ENCODE measurements at regions not wholly inside any gene's neighbourhood (a gene's known extent, or its start where the extent isn't known, plus 50 kb on each side); places are given as distances from the start of the nearest gene placed in this dataset.

- Mint-ChIP-seq H3K27me3 (ENCODE audit: low read depth) (no peaks in the 10 kb centered on the region), H3K27ac (no peak overlapping the region), H3K36me3 (no peaks in the 10 kb centered on the region), H3K9me3 (no peaks in the 10 kb centered on the region), H3K4me3 (no peak overlapping the region), H3K4me1 (peaks cover 5% of the 10 kb centered on the region; the same call in 1 of the 2 replicates)
- POLR2A ChIA-PET: no interaction called here
- DNase-seq (ENCODE audit: low spot score): no peak
- no peak for TF ChIP-seq RELA (CRISPR knock-in tag; IDR thresholded peaks at IDR 0.05; ENCODE audit: borderline replicate concordance)
- TF ChIP-seq, protein P1, sequence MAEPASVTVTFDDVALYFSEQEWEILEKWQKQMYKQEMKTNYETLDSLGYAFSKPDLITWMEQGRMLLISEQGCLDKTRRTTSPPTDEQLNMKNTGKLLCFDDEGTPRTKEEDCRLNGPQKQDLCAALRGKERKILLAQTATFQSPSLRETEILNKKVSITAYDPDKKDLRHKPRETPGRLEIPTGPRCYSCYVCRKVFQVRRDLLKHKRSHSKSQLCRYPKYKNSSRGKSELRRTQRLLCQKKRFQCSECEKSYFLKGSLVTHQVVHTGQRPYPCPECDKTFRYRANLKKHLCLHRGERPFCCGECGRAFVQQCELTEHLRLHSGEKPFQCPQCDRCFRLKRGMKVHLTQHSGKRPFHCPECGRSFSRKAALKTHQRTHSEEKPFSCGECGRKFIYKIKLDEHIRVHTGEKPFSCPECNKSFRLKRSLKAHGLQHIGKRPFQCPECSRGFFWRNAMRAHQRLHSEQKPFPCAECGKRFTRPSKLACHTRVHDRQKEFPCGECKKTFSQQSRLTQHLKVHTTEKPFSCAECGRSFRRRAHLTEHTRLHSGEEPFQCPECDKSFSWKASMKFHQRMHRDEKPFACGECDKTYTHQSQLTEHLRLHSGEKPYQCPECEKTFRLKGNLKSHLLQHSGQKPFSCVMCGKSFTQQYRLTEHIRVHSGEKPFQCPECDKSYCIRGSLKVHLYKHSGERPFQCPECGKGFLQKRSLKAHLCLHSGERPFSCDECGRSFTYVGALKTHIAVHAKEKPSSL (CRISPR knock-in tag; conservative IDR thresholded peaks at IDR 0.05): no peak
- no peak for TF ChIP-seq ZNF396 (CRISPR knock-in tag; IDR thresholded peaks at IDR 0.05; ENCODE audit: borderline replicate concordance)
- TF ChIP-seq, protein P2, sequence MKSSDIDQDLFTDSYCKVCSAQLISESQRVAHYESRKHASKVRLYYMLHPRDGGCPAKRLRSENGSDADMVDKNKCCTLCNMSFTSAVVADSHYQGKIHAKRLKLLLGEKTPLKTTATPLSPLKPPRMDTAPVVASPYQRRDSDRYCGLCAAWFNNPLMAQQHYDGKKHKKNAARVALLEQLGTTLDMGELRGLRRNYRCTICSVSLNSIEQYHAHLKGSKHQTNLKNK (CRISPR knock-in tag; IDR thresholded peaks at IDR 0.05): no peak
- CTCF ChIA-PET: no interaction called here
- no peak for ATAC-seq
These were observed 110.1 kb upstream of the VAV3 start for GRCh38 chr1:108075055-108075454.

- CTCF ChIA-PET: no interaction called here
- Mint-ChIP-seq H3K27me3 (ENCODE audit: low read depth) (no peaks in the 10 kb centered on the region), H3K27ac (no peak overlapping the region), H3K9me3 (no peaks in the 10 kb centered on the region), H3K4me3 (no peak overlapping the region), H3K36me3 (no peaks in the 10 kb centered on the region), H3K4me1 (peaks cover 3% of the 10 kb centered on the region)
- ATAC-seq (no peak), DNase-seq (ENCODE audit: low spot score) (no peak)
- TF ChIP-seq CDX4 (CRISPR knock-in tag; IDR thresholded peaks at IDR 0.05; ENCODE audit: borderline replicate concordance) (no peak), SP1 (CRISPR knock-in tag; conservative IDR thresholded peaks at IDR 0.05) (no peak), ESRRA (CRISPR knock-in tag; IDR thresholded peaks at IDR 0.05; ENCODE audit: borderline replicate concordance) (no peak), ZNF281 (CRISPR knock-in tag; IDR thresholded peaks at IDR 0.05) (no peak), CBFB (CRISPR knock-in tag; IDR thresholded peaks at IDR 0.05; ENCODE audit: low read depth) (no peak), FOXK1 (CRISPR knock-in tag; IDR thresholded peaks at IDR 0.05) (no peak), NFATC4 (CRISPR knock-in tag; IDR thresholded peaks at IDR 0.05) (no peak), KAT7 (CRISPR knock-in tag; IDR thresholded peaks at IDR 0.05; ENCODE audit: borderline replicate concordance) (no peak)
- TF ChIP-seq, protein P3, sequence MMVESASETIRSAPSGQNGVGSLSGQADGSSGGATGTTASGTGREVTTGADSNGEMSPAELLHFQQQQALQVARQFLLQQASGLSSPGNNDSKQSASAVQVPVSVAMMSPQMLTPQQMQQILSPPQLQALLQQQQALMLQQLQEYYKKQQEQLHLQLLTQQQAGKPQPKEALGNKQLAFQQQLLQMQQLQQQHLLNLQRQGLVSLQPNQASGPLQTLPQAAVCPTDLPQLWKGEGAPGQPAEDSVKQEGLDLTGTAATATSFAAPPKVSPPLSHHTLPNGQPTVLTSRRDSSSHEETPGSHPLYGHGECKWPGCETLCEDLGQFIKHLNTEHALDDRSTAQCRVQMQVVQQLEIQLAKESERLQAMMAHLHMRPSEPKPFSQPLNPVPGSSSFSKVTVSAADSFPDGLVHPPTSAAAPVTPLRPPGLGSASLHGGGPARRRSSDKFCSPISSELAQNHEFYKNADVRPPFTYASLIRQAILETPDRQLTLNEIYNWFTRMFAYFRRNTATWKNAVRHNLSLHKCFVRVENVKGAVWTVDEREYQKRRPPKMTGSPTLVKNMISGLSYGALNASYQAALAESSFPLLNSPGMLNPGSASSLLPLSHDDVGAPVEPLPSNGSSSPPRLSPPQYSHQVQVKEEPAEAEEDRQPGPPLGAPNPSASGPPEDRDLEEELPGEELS (CRISPR knock-in tag; IDR thresholded peaks at IDR 0.05): no peak
- TF ChIP-seq, protein P4, sequence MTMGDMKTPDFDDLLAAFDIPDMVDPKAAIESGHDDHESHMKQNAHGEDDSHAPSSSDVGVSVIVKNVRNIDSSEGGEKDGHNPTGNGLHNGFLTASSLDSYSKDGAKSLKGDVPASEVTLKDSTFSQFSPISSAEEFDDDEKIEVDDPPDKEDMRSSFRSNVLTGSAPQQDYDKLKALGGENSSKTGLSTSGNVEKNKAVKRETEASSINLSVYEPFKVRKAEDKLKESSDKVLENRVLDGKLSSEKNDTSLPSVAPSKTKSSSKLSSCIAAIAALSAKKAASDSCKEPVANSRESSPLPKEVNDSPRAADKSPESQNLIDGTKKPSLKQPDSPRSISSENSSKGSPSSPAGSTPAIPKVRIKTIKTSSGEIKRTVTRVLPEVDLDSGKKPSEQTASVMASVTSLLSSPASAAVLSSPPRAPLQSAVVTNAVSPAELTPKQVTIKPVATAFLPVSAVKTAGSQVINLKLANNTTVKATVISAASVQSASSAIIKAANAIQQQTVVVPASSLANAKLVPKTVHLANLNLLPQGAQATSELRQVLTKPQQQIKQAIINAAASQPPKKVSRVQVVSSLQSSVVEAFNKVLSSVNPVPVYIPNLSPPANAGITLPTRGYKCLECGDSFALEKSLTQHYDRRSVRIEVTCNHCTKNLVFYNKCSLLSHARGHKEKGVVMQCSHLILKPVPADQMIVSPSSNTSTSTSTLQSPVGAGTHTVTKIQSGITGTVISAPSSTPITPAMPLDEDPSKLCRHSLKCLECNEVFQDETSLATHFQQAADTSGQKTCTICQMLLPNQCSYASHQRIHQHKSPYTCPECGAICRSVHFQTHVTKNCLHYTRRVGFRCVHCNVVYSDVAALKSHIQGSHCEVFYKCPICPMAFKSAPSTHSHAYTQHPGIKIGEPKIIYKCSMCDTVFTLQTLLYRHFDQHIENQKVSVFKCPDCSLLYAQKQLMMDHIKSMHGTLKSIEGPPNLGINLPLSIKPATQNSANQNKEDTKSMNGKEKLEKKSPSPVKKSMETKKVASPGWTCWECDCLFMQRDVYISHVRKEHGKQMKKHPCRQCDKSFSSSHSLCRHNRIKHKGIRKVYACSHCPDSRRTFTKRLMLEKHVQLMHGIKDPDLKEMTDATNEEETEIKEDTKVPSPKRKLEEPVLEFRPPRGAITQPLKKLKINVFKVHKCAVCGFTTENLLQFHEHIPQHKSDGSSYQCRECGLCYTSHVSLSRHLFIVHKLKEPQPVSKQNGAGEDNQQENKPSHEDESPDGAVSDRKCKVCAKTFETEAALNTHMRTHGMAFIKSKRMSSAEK (CRISPR knock-in tag; IDR thresholded peaks at IDR 0.05; ENCODE audit: borderline replicate concordance): no peak
- TF ChIP-seq, protein P5, sequence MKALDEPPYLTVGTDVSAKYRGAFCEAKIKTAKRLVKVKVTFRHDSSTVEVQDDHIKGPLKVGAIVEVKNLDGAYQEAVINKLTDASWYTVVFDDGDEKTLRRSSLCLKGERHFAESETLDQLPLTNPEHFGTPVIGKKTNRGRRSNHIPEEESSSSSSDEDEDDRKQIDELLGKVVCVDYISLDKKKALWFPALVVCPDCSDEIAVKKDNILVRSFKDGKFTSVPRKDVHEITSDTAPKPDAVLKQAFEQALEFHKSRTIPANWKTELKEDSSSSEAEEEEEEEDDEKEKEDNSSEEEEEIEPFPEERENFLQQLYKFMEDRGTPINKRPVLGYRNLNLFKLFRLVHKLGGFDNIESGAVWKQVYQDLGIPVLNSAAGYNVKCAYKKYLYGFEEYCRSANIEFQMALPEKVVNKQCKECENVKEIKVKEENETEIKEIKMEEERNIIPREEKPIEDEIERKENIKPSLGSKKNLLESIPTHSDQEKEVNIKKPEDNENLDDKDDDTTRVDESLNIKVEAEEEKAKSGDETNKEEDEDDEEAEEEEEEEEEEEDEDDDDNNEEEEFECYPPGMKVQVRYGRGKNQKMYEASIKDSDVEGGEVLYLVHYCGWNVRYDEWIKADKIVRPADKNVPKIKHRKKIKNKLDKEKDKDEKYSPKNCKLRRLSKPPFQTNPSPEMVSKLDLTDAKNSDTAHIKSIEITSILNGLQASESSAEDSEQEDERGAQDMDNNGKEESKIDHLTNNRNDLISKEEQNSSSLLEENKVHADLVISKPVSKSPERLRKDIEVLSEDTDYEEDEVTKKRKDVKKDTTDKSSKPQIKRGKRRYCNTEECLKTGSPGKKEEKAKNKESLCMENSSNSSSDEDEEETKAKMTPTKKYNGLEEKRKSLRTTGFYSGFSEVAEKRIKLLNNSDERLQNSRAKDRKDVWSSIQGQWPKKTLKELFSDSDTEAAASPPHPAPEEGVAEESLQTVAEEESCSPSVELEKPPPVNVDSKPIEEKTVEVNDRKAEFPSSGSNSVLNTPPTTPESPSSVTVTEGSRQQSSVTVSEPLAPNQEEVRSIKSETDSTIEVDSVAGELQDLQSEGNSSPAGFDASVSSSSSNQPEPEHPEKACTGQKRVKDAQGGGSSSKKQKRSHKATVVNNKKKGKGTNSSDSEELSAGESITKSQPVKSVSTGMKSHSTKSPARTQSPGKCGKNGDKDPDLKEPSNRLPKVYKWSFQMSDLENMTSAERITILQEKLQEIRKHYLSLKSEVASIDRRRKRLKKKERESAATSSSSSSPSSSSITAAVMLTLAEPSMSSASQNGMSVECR (CRISPR knock-in tag; IDR thresholded peaks at IDR 0.05; ENCODE audit: borderline replicate concordance): no peak
- POLR2A ChIA-PET: no interaction called here
These were observed 107.8 kb upstream of the VAV3 start for GRCh38 chr1:108072776-108073175.
